ENCODE measurements at regions not wholly inside any gene's neighbourhood (a gene's known extent, or its start where the extent isn't known, plus 50 kb on each side); places are given as distances from the start of the nearest gene placed in this dataset.
"Not testable (repeated sequence)": the region's sequence is repeated elsewhere in the genome, so short reads cannot be mapped to it uniquely, and the experiment has no call there.

- DNase-seq = no peak
These were observed 97.4 kb downstream of the EMB start for GRCh38 chr5:50343715-50344114.

- no peak for DNase-seq
These were observed 100.3 kb downstream of the EMB start for GRCh38 chr5:50340757-50341156.

GRCh38 chr5:50330633-50331032 is 110.5 kb downstream of the EMB start:
- not testable (repeated sequence) for DNase-seq

GRCh38 chr5:50328193-50328729 is 112.8 kb downstream of the EMB start:
- no peak for DNase-seq

- peak; percentile 11 to 15 for DNase-seq
These were observed 115.8 kb downstream of the EMB start for GRCh38 chr5:50325237-50325832.

GRCh38 chr5:50320131-50320749 is 120.8 kb downstream of the EMB start:
- DNase-seq = no peak

- no peak for DNase-seq
These were observed 122.9 kb downstream of the EMB start for GRCh38 chr5:50318220-50318619.

- not testable (repeated sequence) for DNase-seq
These were observed 134.6 kb downstream of the EMB start for GRCh38 chr5:50306488-50306887.

GRCh38 chr5:50302815-50303490 is 138.1 kb downstream of the EMB start:
- no peak for DNase-seq

GRCh38 chr5:50301756-50302155 is 139.3 kb downstream of the EMB start:
- no peak for DNase-seq

GRCh38 chr5:50300878-50301277 is 140.2 kb downstream of the EMB start:
- DNase-seq = no peak

GRCh38 chr5:50299896-50300295 is 141.2 kb downstream of the EMB start:
- no peak for DNase-seq

- no peak for DNase-seq
These were observed 148.2 kb downstream of the EMB start for GRCh38 chr5:50292735-50293394.

- not testable (repeated sequence) for DNase-seq
These were observed 160.6 kb downstream of the EMB start for GRCh38 chr5:50280461-50280860.

Measured in stimulated activated CD4-positive, alpha-beta T cell treated with anti-CD3 and anti-CD28 coated beads, Interleukin-2, amount 100 ng/mL, for 48 hours (primary cell).